ENCODE measurements at regions not wholly inside any gene's neighbourhood (a gene's known extent, or its start where the extent isn't known, plus 50 kb on each side); places are given as distances from the start of the nearest gene placed in this dataset.

DNA sequence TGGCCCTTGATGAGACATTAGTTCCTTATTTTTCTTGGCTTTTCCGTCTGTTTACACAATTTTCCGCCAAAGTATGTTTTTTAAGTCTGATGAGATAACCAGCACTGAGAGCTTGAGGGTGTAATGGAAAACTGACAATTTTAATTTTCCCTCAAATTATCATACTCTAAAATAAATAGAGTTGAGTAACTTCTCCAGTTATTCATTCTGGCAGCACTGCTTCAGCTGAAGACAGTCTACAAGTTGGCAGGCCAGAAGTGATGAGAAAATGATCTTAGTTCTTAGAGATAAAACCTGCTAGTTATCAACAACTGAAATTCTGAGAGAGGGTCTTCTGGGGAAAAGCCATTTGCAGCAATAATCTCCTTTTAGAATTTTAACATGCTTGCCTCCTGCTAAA, 241.6 kb upstream of the TET2 start:
- no peak overlapping the region for H3K4me3 ChIP-seq
- no peaks in the 10 kb centered on the region for H3K9me3 ChIP-seq
- intact Hi-C loops (cut with DNase I; ENCODE audit: low total_unique reads), result no loop called here
- TF ChIP-seq, protein P1, sequence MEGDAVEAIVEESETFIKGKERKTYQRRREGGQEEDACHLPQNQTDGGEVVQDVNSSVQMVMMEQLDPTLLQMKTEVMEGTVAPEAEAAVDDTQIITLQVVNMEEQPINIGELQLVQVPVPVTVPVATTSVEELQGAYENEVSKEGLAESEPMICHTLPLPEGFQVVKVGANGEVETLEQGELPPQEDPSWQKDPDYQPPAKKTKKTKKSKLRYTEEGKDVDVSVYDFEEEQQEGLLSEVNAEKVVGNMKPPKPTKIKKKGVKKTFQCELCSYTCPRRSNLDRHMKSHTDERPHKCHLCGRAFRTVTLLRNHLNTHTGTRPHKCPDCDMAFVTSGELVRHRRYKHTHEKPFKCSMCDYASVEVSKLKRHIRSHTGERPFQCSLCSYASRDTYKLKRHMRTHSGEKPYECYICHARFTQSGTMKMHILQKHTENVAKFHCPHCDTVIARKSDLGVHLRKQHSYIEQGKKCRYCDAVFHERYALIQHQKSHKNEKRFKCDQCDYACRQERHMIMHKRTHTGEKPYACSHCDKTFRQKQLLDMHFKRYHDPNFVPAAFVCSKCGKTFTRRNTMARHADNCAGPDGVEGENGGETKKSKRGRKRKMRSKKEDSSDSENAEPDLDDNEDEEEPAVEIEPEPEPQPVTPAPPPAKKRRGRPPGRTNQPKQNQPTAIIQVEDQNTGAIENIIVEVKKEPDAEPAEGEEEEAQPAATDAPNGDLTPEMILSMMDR (IDR thresholded peaks at IDR 0.05 in 8 of 11, conservative IDR thresholded peaks at IDR 0.05 in 3 of 11), result no peak
- TF ChIP-seq POLR2AphosphoS5 (IDR thresholded peaks at IDR 0.05) (no peak), POLR2A (IDR thresholded peaks at IDR 0.05) (no peak)
- no peaks in the 10 kb centered on the region for H3K4me1 ChIP-seq
- H3K27me3 ChIP-seq (replicated peaks in 1 of 7), result no peaks in the 10 kb centered on the region
- WGBS, 5 donors, result 50 to 83% (median 70%) methylated on average over 2 of the region's 2 CpGs
- no peak for DNase-seq
- no peak overlapping the region for H3K27ac ChIP-seq
- no peaks in the 10 kb centered on the region for H3K36me3 ChIP-seq

DNA sequence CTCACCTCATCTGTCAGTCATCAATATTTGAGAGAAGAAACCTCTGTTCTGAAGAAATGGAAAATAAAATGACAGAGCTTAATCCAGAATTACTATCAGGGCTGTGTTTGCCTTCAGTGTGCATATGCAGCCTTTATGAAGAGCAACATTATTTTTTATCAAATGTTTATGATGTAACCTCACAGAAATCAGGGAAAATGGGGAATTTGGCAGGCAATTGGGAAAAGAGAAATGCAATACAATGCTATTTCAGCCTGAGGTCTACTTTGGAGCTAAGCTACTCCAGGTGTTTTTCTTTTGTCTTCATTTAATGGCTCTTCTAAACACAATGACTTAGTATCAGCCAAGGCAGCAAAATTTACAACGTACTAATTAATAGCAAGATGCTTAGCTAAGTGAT, 241.1 kb upstream of the TET2 start:
- 66 to 88% (median 75%) methylated on average over 1 of the region's 1 CpG for WGBS, 5 donors
- no peaks in the 10 kb centered on the region for H3K36me3 ChIP-seq
- H3K4me3 ChIP-seq, result no peak overlapping the region
- H3K27me3 ChIP-seq (replicated peaks in 1 of 7), result no peaks in the 10 kb centered on the region
- H3K9me3 ChIP-seq, result no peaks in the 10 kb centered on the region
- H3K4me1 ChIP-seq, result no peaks in the 10 kb centered on the region
- intact Hi-C loops (cut with DNase I; ENCODE audit: low total_unique reads), result no loop called here
- no peak overlapping the region for H3K27ac ChIP-seq
- DNase-seq, result no peak
- TF ChIP-seq POLR2AphosphoS5 (IDR thresholded peaks at IDR 0.05) (no peak), POLR2A (IDR thresholded peaks at IDR 0.05) (no peak)
- TF ChIP-seq, protein P1 (IDR thresholded peaks at IDR 0.05 in 8 of 11, conservative IDR thresholded peaks at IDR 0.05 in 3 of 11), result no peak

DNA sequence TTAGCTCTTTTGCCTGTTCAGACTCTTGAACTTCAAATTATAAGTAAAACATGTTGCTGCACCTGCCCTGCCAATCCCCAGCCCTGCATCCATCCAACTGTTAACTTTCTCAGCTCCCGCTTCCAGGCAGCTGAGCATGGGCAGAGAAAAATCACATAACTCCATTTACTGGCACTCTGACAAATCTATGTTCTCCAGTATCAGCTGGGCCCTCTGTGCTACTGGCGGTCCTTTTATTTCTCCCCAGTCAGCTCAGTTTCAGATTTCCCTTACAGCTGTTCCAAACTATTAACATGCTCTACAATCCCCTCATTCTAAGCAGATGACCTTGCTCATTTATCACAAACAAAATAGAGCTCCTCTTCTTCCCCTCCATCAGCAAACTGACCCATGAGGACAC, 240.4 kb upstream of the TET2 start:
- Histone ChIP-seq H3K36me3 (no peaks in the 10 kb centered on the region), H3K9me3 (no peaks in the 10 kb centered on the region), H3K27me3 (replicated peaks in 1 of 7) (no peaks in the 10 kb centered on the region), H3K4me3 (no peak overlapping the region), H3K4me1 (no peaks in the 10 kb centered on the region), H3K27ac (no peak overlapping the region)
- DNase-seq, result no peak
- intact Hi-C loops (cut with DNase I; ENCODE audit: low total_unique reads), result no loop called here
- TF ChIP-seq, protein P1 (IDR thresholded peaks at IDR 0.05 in 8 of 11, conservative IDR thresholded peaks at IDR 0.05 in 3 of 11), result no peak
- TF ChIP-seq POLR2A (IDR thresholded peaks at IDR 0.05) (no peak), POLR2AphosphoS5 (IDR thresholded peaks at IDR 0.05) (no peak)
- 73 to 81% (median 76%) methylated on average over 2 of the region's 2 CpGs for WGBS, 5 donors

DNA sequence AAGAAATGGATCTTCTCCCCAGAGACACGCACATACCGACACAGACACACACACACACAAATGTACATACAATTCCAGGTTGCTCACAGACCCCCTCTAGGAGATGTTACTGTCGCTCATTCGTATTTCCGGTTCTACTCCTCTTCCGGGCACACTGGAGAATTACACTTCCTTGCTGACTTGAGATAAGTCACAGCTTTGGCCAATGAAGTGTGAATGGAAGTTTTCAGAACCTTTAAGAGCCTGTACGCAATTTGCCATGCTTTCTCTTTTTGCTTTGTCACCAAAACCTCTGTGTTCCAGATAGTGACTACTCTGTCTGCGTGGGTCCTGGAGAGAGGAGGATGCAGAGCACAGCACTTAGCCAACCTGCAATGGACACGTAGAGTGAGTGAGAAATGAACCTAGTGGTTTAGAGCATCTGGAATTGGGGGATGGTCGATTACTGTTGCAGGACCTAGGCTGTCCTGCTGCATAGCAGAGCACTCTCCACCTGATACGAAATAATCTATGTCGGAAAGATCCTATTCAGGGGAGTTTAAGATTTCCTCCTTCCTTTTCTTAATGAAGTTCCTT, 239.5 kb upstream of the TET2 start:
- H3K27ac ChIP-seq, result no peak overlapping the region
- no peak overlapping the region for H3K4me3 ChIP-seq
- H3K4me1 ChIP-seq, result no peaks in the 10 kb centered on the region
- no peak for DNase-seq
- intact Hi-C loops (cut with DNase I; ENCODE audit: low total_unique reads), result no loop called here
- no peaks in the 10 kb centered on the region for H3K9me3 ChIP-seq
- no peaks in the 10 kb centered on the region for H3K27me3 ChIP-seq (replicated peaks in 1 of 7)
- TF ChIP-seq, protein P1 (IDR thresholded peaks at IDR 0.05 in 8 of 11, conservative IDR thresholded peaks at IDR 0.05 in 3 of 11), result no peak
- TF ChIP-seq POLR2AphosphoS5 (IDR thresholded peaks at IDR 0.05) (no peak), POLR2A (IDR thresholded peaks at IDR 0.05) (no peak)
- WGBS, 5 donors, result 81 to 91% (median 85%) methylated on average over 12 of the region's 12 CpGs
- no peaks in the 10 kb centered on the region for H3K36me3 ChIP-seq
